Natural killer cell (primary cell): ENCODE measurements at regions not wholly inside any gene's neighbourhood (a gene's known extent, or its start where the extent isn't known, plus 50 kb on each side); places are given as distances from the start of the nearest gene placed in this dataset.

Source experiments
- ATAC-seq, 3 donors: fragments of 150-1000 bp in 2 of 3; fragments of 200-7000 bp in 1 of 3; cut with Tn5 transposase; 1 replicate in 1 of 3; 2 replicates in 2 of 3; pipeline ENCODE4 v1.10.0; 2021; ENCODE audit warnings: mild to moderate bottlenecking in 2 of 3, moderate library complexity in 2 of 3
- DNase-seq, 2 donors: peaks; one replicate each; pipeline versions ENCODE4 v3.0.0 to v3.0.0-alpha.2; 2013 to 2021; ENCODE audit warnings: mixed read lengths in 1 of 2
- H3K27ac ChIP-seq: one replicate; pipeline ENCODE4 v1.5.1; 2013; ENCODE audit warnings: mild to moderate bottlenecking, low read length
- H3K27me3 ChIP-seq: one replicate; pipeline ENCODE4 v1.6.1; 2013; ENCODE audit warnings: low read length; ENCODE audit not compliant: control insufficient read depth, insufficient read depth
- H3K36me3 ChIP-seq: one replicate; pipeline ENCODE4 v1.6.1; 2013; ENCODE audit warnings: low read length; ENCODE audit not compliant: control insufficient read depth, insufficient read depth
- H3K4me1 ChIP-seq: one replicate; pipeline ENCODE4 v1.6.1; 2013; ENCODE audit warnings: low read length; ENCODE audit not compliant: control insufficient read depth, insufficient read depth
- H3K4me3 ChIP-seq: one replicate; pipeline ENCODE4 v1.5.1; 2013; ENCODE audit warnings: low read length
- H3K9me3 ChIP-seq: one replicate; pipeline ENCODE4 v1.6.1; 2013; ENCODE audit warnings: low read length; ENCODE audit not compliant: control insufficient read depth, insufficient read depth
- H3K27ac Mint-ChIP-seq, 2 donors: one replicate each; pipeline ENCODE4 v1.8.0; 2022; ENCODE audit warnings: mild to moderate bottlenecking in 2 of 2, mixed read lengths in 2 of 2, moderate library complexity in 1 of 2
- H3K27me3 Mint-ChIP-seq, 2 donors: one replicate each; pipeline ENCODE4 v1.8.0; 2022; ENCODE audit warnings: low read depth in 2 of 2, mixed read lengths in 2 of 2
- H3K36me3 Mint-ChIP-seq: one replicate; pipeline ENCODE4 v1.8.0; 2022; ENCODE audit warnings: mixed read lengths
- H3K4me1 Mint-ChIP-seq, 2 donors: one replicate each; pipeline ENCODE4 v1.8.0; 2022; ENCODE audit warnings: mixed read lengths in 2 of 2
- H3K4me3 Mint-ChIP-seq: one replicate; pipeline ENCODE4 v1.8.0; 2022; ENCODE audit warnings: mild to moderate bottlenecking, moderate library complexity, mixed read lengths
- H3K9me3 Mint-ChIP-seq, 2 donors: one replicate each; pipeline ENCODE4 v1.8.0; 2022; ENCODE audit warnings: mixed read lengths in 2 of 2
- CTCF ChIP-seq: fragments of 200-600 bp; IDR thresholded peaks from one replicate; pipeline ENCODE4 v1.8.0; 2022; ENCODE audit warnings: antibody characterized with exemption
- WGBS: methylation state at CpG from one replicate; pipeline ENCODE4 v1.1.7; 2013; ENCODE audit warnings: missing lambda C conversion rate; ENCODE audit not compliant: insufficient coverage; 5-methylcytosine and 5-hydroxymethylcytosine counted together
- intact Hi-C: fragments of 100-400 bp; cut with micrococcal nuclease; formaldehyde crosslinking; loops from one replicate; pipeline ENCODE4 v1.14.2; 2022

GRCh38 chr4:159422019-159422418 is 319.1 kb downstream of the RAPGEF2 start:
- intact Hi-C loops: no loop called here
- no peak for ATAC-seq
- Histone ChIP-seq H3K4me3 (no peak overlapping the region), H3K9me3 (no peaks in the 10 kb centered on the region), H3K4me1 (no peaks in the 10 kb centered on the region), H3K27me3 (no peaks in the 10 kb centered on the region), H3K27ac (no peak overlapping the region), H3K36me3 (no peaks in the 10 kb centered on the region)
- WGBS: 80% methylated on average over 8 of the region's 8 CpGs
- no peak for DNase-seq
- Mint-ChIP-seq H3K4me1 (no peaks in the 10 kb centered on the region), H3K4me3 (no peak overlapping the region), H3K36me3 (no peaks in the 10 kb centered on the region), H3K9me3 (no peaks in the 10 kb centered on the region), H3K27me3 (no peaks in the 10 kb centered on the region), H3K27ac (no peak overlapping the region)
- TF ChIP-seq CTCF: no peak

- no peaks in the 10 kb centered on the region for H3K36me3 Mint-ChIP-seq
- no peak for TF ChIP-seq CTCF
Measured at GRCh38 chr4:159422626-159423025, 319.7 kb downstream of the RAPGEF2 start.

GRCh38 chr4:159425737-159426305 is 322.9 kb downstream of the RAPGEF2 start:
- no peaks in the 10 kb centered on the region for H3K36me3 Mint-ChIP-seq

More at GRCh38 chr4:159422626-159423025, 319.7 kb downstream of the RAPGEF2 start:
- H3K4me1 Mint-ChIP-seq: no peaks in the 10 kb centered on the region
- ATAC-seq: no peak
- H3K27ac Mint-ChIP-seq: no peak overlapping the region
- H3K4me1 ChIP-seq: no peaks in the 10 kb centered on the region
- H3K27ac ChIP-seq: no peak overlapping the region
- H3K27me3 Mint-ChIP-seq: no peaks in the 10 kb centered on the region
- no peak overlapping the region for H3K4me3 ChIP-seq
- H3K36me3 ChIP-seq: no peaks in the 10 kb centered on the region
- intact Hi-C loops: no loop called here
- H3K9me3 ChIP-seq: no peaks in the 10 kb centered on the region
- DNase-seq: no peak
- no peaks in the 10 kb centered on the region for H3K9me3 Mint-ChIP-seq
- no peak overlapping the region for H3K4me3 Mint-ChIP-seq
- WGBS: 100% methylated on average over 1 of the region's 1 CpG
- H3K27me3 ChIP-seq: no peaks in the 10 kb centered on the region

More at GRCh38 chr4:159425737-159426305, 322.9 kb downstream of the RAPGEF2 start:
- Mint-ChIP-seq H3K27me3 (no peaks in the 10 kb centered on the region), H3K4me3 (no peak overlapping the region), H3K9me3 (no peaks in the 10 kb centered on the region), H3K4me1 (no peaks in the 10 kb centered on the region), H3K27ac (no peak overlapping the region)
- 97% methylated on average over 2 of the region's 4 CpGs for WGBS
- no peak for TF ChIP-seq CTCF
- Histone ChIP-seq H3K27me3 (no peaks in the 10 kb centered on the region), H3K4me3 (no peak overlapping the region), H3K4me1 (no peaks in the 10 kb centered on the region), H3K36me3 (no peaks in the 10 kb centered on the region), H3K9me3 (no peaks in the 10 kb centered on the region), H3K27ac (no peak overlapping the region)
- no peak for DNase-seq
- no peak for ATAC-seq
- intact Hi-C loops: no loop called here
